Tibial artery (tissue), 4 donors: ENCODE measurements at regions not wholly inside any gene's neighbourhood (a gene's known extent, or its start where the extent isn't known, plus 50 kb on each side); places are given as distances from the start of the nearest gene placed in this dataset.

Source experiments
- DNase-seq, 2 donors: peaks; one replicate each; pipeline ENCODE4 v3.0.0-alpha.2; 2019
- H3K27ac ChIP-seq, 2 donors: fragments of 200-600 bp; sonication (generic) in 1 of 2; 1 replicate in 1 of 2; 2 replicates in 1 of 2; pipeline ENCODE4 v1.5.1; 2018 to 2019; ENCODE audit warnings: mild to moderate bottlenecking in 1 of 2
- H3K27me3 ChIP-seq, 2 donors: fragments of 200-600 bp; sonication (generic) in 1 of 2; one replicate each; pipeline versions ENCODE4 v1.5.1 to v1.6.0; 2016 to 2019
- H3K36me3 ChIP-seq, 3 donors: fragments of 200-600 bp; sonication (generic) in 2 of 3; one replicate each; pipeline ENCODE4 v1.5.1; 2016 to 2019; ENCODE audit warnings: mild to moderate bottlenecking in 2 of 3
- H3K4me1 ChIP-seq, 4 donors: fragments of 200-600 bp; sonication (generic) in 2 of 4; 1 replicate in 3 of 4; 2 replicates in 1 of 4; pipeline ENCODE4 v1.5.1; 2016 to 2019
- H3K4me3 ChIP-seq, 2 donors: fragments of 200-600 bp; sonication (generic) in 1 of 2; 1 replicate in 1 of 2; 2 replicates in 1 of 2; pipeline ENCODE4 v1.5.1; 2018 to 2019; ENCODE audit warnings: mild to moderate bottlenecking in 2 of 2
- H3K9me3 ChIP-seq, 3 donors: fragments of 200-600 bp; sonication (generic) in 1 of 3; one replicate each; pipeline ENCODE4 v1.5.1; 2016 to 2019
- CTCF ChIP-seq, 2 experiments: fragments of 200-600 bp in 1 of 2; fragments of 450-650 bp in 1 of 2; IDR thresholded peaks; one replicate each; pipeline ENCODE4 v1.5.1; 2017 to 2019; ENCODE audit warnings: antibody characterized with exemption in 2 of 2, mild to moderate bottlenecking in 1 of 2, moderate library complexity in 1 of 2
- intact Hi-C: fragments of 100-400 bp; cut with DNase I; formaldehyde crosslinking; loops from one replicate; pipeline ENCODE4 v1.15.0; 2023; ENCODE audit warnings: low total_unique reads

- Histone ChIP-seq H3K36me3 (no peaks in the 10 kb centered on the region), H3K4me1 (no peaks in the 10 kb centered on the region), H3K9me3 (no peaks in the 10 kb centered on the region), H3K4me3 (no peak overlapping the region), H3K27ac (no peak overlapping the region), H3K27me3 (no peaks in the 10 kb centered on the region)
- no peak for TF ChIP-seq CTCF (IDR thresholded peaks at IDR 0.05)
- intact Hi-C loops: no loop called here
- no peak for DNase-seq
Observed at GRCh38 chr3:148073721-148074456, 623.8 kb upstream of the AGTR1 start.

GRCh38 chr3:148074946-148075345 is 622.8 kb upstream of the AGTR1 start:
- no peaks in the 10 kb centered on the region for H3K9me3 ChIP-seq
- no peak overlapping the region for H3K4me3 ChIP-seq
- H3K27ac ChIP-seq: no peak overlapping the region
- H3K27me3 ChIP-seq: no peaks in the 10 kb centered on the region
- TF ChIP-seq CTCF (IDR thresholded peaks at IDR 0.05): no peak
- no peak for DNase-seq
- H3K4me1 ChIP-seq: peaks cover 0 to 5% (median 0%) of the 10 kb centered on the region in 4 donors
- intact Hi-C loops: no loop called here
- no peaks in the 10 kb centered on the region for H3K36me3 ChIP-seq

- no peaks in the 10 kb centered on the region for H3K27me3 ChIP-seq
- no peak overlapping the region for H3K27ac ChIP-seq
- no peaks in the 10 kb centered on the region for H3K36me3 ChIP-seq
- peak; percentile 35 to 59 for TF ChIP-seq CTCF (IDR thresholded peaks at IDR 0.05)
- no peak for DNase-seq
- intact Hi-C loops: no loop called here
- no peaks in the 10 kb centered on the region for H3K9me3 ChIP-seq
- no peak overlapping the region for H3K4me3 ChIP-seq
- peaks cover 0 to 5% (median 0%) of the 10 kb centered on the region in 4 donors for H3K4me1 ChIP-seq
Observed at GRCh38 chr3:148075771-148076716, 621.7 kb upstream of the AGTR1 start.

- TF ChIP-seq CTCF (IDR thresholded peaks at IDR 0.05): peak; percentile 38
- Histone ChIP-seq H3K27ac (no peak overlapping the region), H3K27me3 (no peaks in the 10 kb centered on the region), H3K9me3 (no peaks in the 10 kb centered on the region), H3K36me3 (no peaks in the 10 kb centered on the region), H3K4me3 (no peak overlapping the region), H3K4me1 (peaks cover 0 to 5% (median 0%) of the 10 kb centered on the region in 4 donors)
- intact Hi-C loops: no loop called here
- DNase-seq: no peak
Observed at GRCh38 chr3:148077318-148077923, 620.3 kb upstream of the AGTR1 start.

- intact Hi-C loops: no loop called here
- H3K4me1 ChIP-seq: peaks cover 0 to 5% (median 0%) of the 10 kb centered on the region in 4 donors
- no peak overlapping the region for H3K27ac ChIP-seq
- H3K27me3 ChIP-seq: no peaks in the 10 kb centered on the region
- H3K4me3 ChIP-seq: no peak overlapping the region
- no peaks in the 10 kb centered on the region for H3K36me3 ChIP-seq
- DNase-seq: no peak
- no peaks in the 10 kb centered on the region for H3K9me3 ChIP-seq
- TF ChIP-seq CTCF (IDR thresholded peaks at IDR 0.05): no peak
Observed at GRCh38 chr3:148077965-148078364, 619.7 kb upstream of the AGTR1 start.
